ENCODE measurements at regions not wholly inside any gene's neighbourhood (a gene's known extent, or its start where the extent isn't known, plus 50 kb on each side); places are given as distances from the start of the nearest gene placed in this dataset.
"Not testable (repeated sequence)": the region's sequence is repeated elsewhere in the genome, so short reads cannot be mapped to it uniquely, and the experiment has no call there.

DNA sequence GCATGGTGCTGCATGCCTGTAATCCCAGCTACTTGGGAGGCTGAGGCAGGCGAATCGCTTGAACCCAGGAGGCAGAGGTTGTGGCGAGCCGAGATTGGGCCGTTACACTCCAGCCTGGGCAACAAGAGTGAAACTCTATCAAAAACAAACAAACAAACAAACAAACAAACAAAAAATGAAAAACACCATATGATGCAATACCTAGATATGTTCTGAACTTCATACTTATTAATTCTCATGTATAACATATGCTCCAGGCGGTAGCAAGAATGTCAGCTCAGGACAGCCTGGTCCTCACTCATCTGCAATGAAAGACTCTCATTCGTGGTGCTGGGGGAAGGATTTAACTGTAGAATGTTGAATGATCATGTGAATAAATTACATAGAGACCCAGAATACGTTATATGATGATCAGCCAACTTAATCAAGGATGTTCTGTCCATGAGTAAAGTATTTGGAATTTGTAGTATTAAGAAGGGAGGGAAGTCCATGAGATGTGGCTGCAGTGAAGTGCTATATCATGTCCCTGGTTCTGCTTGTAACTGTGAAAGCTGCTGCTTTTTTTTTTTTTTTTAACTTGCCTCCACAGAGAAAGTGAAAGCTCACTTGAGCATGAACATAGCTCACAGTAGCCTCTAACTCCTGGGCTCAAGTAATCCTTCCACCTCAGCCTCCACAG lies 206.8 kb downstream of the UQCRFS1 start:
- DNase-seq, result no peak

DNA sequence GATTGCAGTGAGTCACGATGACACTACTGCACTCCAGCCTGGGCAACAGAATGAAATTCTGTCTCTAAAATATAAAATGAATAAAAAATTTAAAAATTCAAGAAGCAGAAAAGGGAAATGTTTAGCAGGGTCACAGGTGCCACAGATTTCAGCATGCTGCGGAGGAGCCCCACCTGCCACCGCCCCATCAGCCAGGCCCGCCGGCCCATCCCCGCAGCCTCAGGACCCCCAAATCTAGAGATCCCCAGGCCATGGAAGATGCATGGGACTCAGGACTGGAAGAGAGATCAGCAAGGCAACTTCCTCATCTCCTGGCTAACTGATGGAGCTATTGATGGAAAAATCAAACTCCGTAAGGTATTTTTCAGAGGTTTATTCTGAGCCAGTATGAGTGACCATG lies 208.2 kb downstream of the UQCRFS1 start:
- DNase-seq, result no peak

DNA sequence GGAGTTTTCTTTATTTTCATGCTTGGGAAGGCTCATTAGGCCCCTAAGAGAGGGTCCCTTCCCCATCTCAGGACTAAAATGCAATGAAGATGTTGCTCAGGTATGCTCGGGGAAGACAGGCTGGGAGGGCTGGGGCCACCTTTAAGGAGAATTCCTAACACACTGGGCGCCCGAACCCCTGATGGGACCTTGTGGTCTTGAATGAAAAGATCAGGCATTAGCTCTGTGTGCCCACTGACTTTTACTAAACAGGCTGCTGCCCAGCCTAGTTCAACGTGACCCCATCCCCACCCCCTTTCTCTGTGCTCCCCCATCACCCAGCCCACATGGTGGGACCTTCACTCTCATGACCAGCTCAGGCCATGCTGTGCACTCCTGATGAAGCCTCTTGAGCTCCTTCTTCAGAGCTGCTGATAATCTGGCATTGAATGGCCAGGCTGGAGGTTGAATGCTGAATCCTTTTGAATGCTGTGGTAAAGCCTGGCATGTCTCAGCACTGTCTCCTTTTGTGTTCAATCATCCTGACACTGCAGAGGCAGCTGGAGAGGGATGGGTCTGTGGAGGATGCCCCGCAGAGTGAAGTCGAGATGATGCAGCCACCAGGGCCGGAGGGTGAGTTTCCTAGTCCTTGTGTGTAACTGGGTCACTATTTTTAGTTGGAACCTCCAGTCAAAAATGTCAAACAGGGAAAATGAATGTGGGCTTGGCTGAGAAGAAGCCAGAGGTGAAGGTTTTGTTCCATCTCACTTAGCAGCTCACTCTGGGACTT lies 209.1 kb downstream of the UQCRFS1 start:
- no peak for DNase-seq

DNA sequence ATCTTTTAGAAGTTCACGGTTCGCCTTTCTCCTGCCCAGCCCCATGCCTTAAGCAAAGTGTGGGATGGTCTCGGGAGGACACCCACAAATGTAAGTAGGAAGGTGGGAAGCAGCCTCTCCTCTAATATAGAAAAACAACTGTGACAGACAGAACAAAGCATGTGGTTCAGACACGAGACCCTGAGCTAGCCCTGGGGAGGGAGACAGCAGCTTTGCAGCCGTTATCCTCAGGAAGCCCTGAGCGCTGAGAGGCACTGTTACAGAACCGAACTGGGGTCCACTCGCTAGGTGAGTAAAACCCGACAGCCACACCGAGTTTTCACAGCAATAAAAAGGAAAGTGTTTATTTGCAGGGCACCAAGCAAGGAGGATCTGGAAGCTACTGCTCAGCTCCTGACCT lies 210.6 kb downstream of the UQCRFS1 start:
- no peak for DNase-seq

DNA sequence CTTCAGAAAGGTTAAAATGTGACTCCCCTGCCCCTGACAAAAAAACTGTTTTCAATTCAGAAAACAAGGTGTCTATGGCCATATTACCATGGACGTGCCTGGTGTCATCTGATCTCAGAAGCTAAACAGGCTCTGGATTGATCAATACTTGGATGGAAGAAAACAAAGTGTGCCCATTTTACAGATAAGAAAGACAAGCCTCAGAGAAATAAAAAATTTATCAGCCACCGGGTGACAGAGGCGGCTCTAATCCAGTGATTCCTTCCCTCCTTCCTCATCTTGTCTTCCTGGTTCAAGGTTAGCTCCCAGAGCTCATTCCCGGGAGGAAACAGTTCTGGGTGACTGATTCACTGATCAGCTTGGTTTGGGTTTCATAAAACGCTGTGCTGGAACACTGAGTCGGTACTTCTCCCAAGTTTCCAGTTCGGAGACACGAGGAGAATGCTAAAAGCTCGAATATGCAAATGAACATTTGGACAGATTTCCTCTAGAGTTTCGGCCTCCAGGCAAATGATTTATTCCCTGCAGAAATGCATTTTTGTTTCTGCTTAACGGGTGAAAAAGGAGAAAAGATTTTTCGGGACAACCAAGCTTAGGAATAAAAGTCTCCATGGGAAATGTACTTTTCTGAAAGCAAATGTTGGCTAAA lies 211.2 kb downstream of the UQCRFS1 start:
- DNase-seq, result no peak

DNA sequence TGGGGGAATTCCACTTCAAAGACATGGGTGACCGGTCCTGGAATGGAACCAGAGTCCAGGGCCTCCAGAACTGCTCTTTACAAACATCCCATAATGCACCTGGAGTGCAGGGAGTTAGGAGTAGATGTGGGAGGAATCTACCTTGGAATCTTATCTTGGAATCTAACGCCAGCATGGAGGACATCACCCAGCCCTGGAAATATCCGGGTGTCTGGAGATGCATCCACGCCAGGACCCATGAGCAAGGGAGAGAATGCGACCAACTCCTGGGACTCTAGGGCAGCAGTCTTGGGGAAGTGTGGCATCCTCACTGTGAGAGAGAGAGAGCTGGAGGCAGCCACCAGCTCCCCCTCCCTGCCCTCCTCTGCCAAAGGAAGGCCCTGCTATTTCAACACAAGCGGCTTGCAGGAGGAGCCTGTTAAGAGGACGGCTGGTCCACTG lies 211.8 kb downstream of the UQCRFS1 start:
- DNase-seq, result no peak

DNA sequence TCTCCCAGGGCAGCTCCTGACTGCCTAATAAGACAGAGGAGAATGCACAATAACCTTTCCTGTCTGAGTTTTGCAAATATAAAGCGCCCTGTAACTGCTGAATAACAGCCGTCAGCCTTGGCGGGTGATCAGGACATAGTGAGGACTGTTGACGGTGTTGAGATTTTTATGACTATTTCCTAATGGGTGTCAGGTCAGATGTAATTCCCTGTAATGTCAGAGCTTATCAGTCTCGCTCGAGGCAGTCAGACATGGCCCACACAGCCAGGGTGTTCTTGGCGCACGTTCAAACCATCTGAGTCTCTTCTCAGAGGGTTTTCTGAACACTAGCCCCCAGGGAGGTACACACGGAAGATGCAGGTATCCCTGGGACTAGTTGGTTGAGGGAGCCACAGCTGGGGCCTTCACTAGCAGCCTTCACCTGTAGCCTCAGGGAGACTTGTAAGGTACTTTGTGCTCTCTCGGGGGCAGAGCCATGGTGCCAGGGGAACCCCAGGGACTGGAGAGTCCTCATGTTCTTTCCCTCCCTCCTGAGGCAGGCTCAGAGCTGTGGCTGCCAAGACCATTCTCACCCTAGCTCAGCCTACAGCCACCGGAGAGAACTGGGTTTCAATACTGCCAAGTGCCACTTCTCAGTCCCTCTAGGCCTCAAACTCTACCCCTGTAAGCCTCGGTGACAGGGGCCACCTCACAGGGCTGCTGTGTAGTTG lies 213.1 kb downstream of the UQCRFS1 start:
- no peak for DNase-seq

DNA sequence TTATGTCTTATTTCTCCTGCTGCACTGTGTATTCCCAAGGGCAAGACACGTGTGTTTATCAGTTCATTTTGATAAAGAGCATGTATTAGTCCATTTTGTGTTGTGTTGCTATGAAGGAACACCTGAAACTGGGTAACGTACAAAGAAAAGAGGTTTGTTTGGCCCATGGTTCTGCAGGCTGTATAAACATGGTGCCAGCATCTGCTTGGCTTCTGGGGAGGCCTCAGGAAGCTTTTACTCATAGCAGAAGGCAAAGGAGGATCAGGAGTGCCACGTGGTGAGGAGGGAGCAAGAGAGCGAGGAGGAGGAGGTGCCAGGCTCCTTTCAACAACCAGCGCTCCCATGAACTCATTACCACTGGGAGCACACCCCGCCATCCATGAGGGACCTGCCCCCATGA lies 214.0 kb downstream of the UQCRFS1 start:
- no peak for DNase-seq

DNA sequence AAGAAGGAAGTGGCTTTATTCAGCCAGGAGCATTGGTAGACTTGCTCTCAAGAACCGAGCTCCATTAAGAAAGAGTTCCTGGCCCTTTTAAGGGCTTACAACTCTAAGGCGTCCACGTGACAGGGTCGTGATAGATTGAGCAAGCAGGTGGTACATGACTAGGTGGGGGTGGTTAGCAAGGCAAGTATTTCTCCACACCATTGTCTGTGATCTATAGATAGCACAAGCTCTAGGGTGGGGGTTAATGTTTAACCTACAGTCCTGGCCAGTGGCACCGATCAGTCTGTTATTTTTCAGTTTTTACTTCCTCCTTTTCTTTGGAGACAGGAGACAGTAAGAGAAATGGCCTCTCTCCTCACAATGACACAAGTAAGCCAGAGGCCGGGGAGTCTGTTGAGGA lies 215.1 kb downstream of the UQCRFS1 start:
- not testable (repeated sequence) for DNase-seq

DNA sequence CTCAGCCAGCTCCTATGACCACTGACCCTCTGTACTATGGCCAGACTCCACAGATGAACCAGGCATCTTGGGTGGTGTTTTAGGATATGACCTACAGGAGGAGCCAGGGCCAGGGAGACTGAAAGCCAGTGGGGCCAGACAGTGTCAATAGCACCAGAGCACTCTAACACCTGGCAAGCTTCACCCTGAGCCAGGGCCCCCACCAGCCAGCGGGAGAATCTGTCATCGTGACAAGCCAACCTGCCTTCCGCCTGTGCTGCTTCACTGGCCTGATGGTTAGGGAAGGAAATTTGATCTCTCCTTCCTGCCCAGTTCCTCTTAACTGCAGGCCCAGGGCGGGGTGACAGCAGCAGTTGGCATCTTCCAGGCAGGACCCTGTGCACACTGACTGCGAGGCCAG lies 222.4 kb downstream of the UQCRFS1 start:
- no peak for DNase-seq

DNA sequence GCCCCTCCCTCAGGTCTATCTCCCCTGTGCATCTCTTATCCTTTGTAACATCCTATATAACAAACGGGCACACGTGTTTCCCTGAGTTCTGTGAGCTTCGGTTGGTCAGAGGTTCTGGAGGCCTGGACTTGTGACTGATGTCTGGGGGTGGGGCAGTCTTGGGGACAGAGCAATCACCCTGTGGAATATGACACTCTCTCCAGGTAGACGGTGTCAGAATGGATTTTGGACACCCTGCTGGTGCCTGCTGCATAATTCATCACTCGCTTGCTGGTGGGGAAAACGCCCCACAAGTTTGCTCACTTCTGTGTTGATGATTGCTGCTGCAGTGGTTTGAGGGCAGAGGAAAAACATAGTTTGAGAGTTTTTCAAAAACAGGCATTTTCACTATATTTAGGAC lies 223.2 kb downstream of the UQCRFS1 start:
- DNase-seq, result no peak

DNA sequence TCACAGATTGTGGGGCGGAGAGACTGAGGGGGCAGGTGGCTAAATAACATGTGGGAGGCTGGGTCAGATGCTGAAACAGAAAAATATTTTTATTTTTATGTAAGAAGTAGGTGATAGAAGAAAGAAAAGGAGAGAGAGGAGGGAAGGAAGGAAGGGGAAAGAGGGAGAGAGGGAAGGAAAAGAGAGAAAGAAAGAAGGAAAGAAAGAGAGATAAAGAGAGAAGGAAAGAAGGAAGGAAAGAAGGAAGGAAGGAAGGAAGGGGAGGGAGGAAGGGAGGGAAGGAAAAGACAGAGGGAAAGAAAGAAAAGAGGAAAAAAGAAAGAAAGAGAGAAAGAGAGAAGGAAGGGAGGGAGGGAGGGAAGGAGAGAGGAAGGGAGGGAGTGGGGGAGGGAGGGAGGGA lies 224.9 kb downstream of the UQCRFS1 start:
- no peak for DNase-seq

DNA sequence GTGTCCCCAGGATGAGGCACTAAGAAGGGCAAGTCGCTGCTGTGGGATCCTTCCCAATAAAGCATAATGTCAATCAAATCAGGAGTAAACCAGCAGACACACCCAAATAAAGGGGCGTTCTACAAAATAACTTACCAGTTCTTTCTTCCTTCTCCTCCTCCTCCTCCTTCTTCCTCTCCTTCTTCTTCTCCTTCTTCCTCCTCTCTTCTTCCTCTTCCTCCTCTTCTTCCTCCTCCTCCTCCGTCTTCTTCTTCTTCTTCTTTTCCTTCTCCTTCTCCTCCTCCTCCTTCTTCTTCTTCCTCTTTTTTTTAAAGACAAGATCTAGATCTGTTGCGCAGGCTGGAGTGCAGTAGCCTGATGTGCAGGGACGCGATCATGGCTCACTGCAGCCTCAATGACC lies 225.8 kb downstream of the UQCRFS1 start:
- no peak for DNase-seq

DNA sequence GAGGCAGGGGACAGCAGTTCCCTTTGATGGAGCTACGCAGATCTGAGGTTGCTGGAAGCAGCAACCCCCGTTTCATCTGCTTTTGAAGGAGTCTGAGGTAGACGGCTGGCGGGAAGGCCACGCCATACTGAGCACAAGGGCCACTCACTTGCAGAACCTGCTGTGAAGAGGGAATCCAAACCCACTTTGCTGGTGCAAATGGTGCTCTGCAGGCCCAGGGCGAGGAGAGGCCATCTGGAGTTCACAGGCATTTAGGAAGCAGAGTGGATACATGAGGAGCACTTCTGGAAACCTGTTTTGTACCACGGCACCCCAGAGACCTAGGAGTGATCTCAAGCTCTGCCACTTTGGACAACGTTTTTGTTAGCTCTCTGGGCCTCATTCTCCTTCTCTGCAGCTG lies 227.8 kb downstream of the UQCRFS1 start:
- no peak for DNase-seq

DNA sequence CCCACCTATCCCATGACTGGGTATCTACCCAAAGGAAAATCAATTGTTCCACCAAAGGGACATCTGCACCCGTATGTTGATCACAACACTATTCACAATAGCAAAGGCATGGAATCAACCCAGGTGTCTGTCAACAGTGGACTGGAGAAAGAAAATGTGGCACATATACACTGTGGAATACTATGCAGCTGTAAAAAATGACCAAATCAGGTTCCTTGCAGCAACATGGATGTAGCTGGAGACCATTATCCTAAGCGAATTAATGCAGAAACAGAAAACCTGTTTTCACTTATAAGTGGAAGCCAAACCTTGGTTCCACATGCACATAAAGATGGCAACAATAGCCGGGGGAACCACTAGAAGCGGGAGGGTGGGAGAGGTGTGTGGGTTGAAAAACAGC lies 228.6 kb downstream of the UQCRFS1 start:
- no peak for DNase-seq

DNA sequence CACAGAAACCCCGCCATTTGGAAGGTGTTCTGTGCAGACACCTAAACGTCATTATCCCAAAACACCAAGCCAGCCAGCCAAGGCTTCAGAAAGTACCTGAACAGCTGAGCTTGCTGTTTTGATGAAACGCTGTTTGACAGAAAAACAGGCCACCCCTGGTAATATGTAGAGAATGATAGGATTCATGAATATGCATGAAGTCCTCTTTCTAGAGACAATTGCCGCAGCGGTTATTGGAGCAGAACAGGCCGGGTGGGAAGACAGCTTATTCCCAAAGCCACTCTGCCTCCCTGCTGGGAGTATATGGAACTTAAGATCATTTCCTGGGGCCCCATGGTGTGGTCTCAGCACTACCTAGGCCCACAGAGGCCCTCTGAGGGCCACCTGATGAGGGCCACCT lies 229.5 kb downstream of the UQCRFS1 start:
- no peak for DNase-seq

DNA sequence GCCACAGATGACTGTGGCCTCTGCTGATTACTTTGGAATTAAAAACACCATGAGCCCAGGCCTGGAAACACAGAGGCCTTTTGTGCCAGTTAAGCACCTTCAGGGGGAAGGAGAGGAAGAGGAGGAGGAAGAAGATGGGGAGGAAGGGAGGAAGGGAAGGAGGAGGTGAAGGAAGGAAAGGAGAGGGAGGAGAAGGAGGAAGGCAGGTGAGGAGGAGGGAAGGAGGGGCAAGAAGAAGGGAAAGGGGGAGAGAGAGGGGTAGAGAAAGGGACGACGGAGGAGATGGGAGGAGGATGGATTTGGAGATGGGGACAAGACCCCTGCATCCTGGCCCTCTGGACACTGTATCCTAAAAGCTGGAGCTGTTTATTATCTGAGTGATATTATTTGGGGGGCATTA lies 231.0 kb downstream of the UQCRFS1 start:
- DNase-seq, result no peak

DNA sequence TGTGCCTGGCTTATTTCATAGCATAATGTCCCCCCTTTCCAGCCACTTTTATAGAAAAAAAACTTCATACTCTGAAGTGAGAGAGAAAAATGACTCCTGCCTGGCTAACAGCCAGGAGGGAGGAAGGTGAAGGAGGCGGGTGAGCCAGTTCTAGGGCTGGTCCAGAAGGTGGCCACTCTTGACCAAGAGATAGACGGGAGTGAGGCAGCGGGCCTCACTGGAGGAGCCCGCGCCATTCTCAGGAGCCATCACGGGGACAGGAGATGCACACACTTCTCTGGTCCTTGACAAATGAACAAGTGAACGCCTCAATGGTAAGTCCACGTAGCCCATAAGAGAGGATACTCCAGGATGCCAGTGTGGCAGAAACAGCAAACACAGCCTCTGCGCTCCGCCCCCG lies 231.4 kb downstream of the UQCRFS1 start:
- DNase-seq, result no peak

DNA sequence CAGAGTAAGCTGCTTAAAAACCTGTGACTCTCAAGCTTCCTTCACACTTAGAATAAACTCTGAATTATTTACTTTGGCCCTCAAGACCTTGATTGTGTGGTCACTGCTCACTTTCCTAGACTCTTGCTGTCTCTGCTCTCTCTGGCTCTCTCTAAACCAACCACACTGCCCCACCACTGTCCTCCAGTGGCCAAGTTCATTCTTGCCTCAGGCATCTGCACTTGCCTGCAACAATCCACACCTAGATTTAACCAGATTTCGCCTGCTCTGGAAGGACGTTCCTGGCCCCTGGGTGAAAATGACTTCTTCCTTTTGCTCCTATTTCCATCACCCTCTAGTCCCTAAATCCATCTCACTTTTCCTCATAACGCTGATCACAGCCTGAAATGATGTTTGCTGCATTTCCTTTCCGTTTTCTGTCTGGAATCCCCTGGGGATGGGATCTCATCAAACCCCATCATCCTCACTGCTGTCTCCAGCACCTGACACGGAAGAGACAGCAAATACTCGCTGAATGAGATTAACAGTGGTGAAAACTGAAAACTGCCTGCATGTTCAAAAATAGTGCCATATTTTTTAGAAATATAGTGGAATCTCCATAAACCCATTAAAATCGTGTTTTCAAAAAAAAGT lies 232.6 kb downstream of the UQCRFS1 start:
- DNase-seq, result no peak

DNA sequence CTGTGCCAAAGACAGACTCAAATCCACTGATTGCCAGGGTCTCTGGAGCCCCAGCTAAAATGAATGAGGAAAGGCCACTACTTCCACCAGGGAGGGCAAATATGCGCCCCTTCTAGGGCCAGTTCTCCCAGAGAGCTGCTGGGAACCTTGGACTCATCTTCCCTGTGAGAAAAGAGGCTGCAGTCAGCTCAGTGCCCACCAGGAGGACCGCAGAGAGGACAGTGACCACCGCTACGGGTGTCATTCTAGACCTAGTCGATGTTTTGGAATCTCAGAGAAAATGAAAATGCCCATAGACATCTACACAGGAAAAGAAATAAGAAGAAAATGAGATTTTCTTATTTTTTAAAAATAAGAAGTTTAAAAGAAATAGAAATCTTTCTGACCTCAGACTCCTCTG lies 235.1 kb downstream of the UQCRFS1 start:
- no peak for DNase-seq

DNA sequence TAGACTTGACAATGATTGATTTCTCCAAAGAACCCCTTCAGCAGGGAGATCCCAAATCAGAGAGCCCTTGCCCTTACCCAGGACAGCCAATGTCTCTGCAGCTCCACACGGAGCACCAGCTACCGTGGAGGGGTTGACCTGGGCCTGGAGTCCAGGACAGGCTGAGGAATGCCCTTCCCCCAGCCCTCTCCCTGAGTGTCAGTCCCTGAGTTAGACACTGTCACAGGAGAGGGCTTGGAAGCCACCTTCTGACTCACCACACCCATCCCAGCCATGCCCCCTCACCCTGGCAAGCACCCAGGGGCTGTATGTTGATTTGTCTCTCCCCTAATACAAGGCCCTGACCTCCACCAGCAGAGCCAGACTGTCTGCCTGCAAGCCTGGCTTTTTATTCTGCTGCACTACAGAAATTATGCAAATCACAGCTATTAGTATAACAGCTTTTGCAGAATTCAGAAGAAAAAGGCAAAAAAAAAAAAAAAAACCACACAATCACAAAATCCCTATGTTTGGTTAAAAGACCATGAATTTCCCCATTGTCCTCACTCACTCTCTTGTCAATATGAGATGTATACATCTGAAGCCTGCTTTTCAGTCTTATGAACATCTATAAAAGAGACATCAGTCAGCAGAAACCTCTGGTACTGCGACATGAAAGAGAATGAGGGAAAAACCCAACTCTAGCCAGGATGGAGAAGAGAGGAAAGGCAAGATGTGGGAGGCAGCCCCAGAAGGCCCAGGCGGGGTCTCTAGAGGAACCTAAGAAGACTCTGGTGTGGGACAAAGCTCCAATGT lies 240.7 kb downstream of the UQCRFS1 start:
- no peak for DNase-seq

DNA sequence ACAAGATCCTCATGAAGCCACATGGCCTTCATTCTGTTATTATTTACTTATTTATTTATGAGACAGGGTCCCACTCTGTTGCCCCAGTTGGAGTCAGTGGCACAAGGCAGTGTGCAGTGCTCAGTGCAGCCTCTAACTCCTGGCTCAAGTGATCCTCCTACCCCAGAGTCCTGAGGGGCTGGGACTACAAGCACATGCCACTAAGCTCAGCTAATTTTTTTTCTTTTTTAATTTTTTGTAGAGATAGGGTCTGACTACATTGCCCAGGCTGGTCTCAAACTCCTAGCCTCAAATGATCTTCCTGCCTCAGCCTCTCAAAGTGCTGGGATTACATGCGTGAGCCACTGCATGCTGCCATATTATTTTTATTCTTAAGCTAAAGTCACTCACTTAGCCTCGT lies 241.4 kb downstream of the UQCRFS1 start:
- no peak for DNase-seq

All from T1000 (cell line).